ENCODE measurements at regions not wholly inside any gene's neighbourhood (a gene's known extent, or its start where the extent isn't known, plus 50 kb on each side); places are given as distances from the start of the nearest gene placed in this dataset.

GRCh38 chr5:97846643-97847042 is 663.6 kb upstream of the RIOK2 start:
- no peak for TF ChIP-seq CTCF (IDR thresholded peaks at IDR 0.05; ENCODE audit: insufficient read depth, low read length)
- TF ChIP-seq GABPA (IDR thresholded peaks at IDR 0.05; ENCODE audit: low read depth) = no peak
- no peak for TF ChIP-seq POLR2AphosphoS5 (IDR thresholded peaks at IDR 0.05; ENCODE audit: low read depth)
- no peak for TF ChIP-seq REST (IDR thresholded peaks at IDR 0.05; ENCODE audit: insufficient replicate concordance, low read depth)
